SKM-1 treated with dmso at 0.1 percent for 144 hours (cell line): ENCODE measurements at regions not wholly inside any gene's neighbourhood (a gene's known extent, or its start where the extent isn't known, plus 50 kb on each side); places are given as distances from the start of the nearest gene placed in this dataset.
"Not testable (repeated sequence)": the region's sequence is repeated elsewhere in the genome, so short reads cannot be mapped to it uniquely, and the experiment has no call there.

Experiments
- DNase-seq: peaks from one replicate; lab custom pipeline; 2025; ENCODE audit not compliant: unreplicated experiment; lab: John Stamatoyannopoulos, UW

- DNase-seq = no peak
Observed at GRCh38 chr3:150135287-150135721, 164.6 kb upstream of the PFN2 start.

GRCh38 chr3:150133293-150133692, 162.6 kb upstream of the PFN2 start:
- no peak for DNase-seq

GRCh38 chr3:150132101-150132749, 161.5 kb upstream of the PFN2 start:
- DNase-seq = no peak

- DNase-seq = no peak
Observed at GRCh38 chr3:150131663-150132062, 161.0 kb upstream of the PFN2 start.

- DNase-seq = no peak
Observed at GRCh38 chr3:150130404-150131100, 159.9 kb upstream of the PFN2 start.

- DNase-seq = no peak
Observed at GRCh38 chr3:150129166-150129565, 158.5 kb upstream of the PFN2 start.

- DNase-seq = no peak
Observed at GRCh38 chr3:150128126-150128525, 157.4 kb upstream of the PFN2 start.

- DNase-seq = no peak
Observed at GRCh38 chr3:150127011-150127490, 156.4 kb upstream of the PFN2 start.

GRCh38 chr3:150124142-150124541, 153.4 kb upstream of the PFN2 start:
- no peak for DNase-seq

- not testable (repeated sequence) for DNase-seq
Observed at GRCh38 chr3:150123249-150123648, 152.6 kb upstream of the PFN2 start.

GRCh38 chr3:150118219-150118618, 147.5 kb upstream of the PFN2 start:
- DNase-seq = no peak

GRCh38 chr3:150117076-150117475, 146.4 kb upstream of the PFN2 start:
- no peak for DNase-seq

- DNase-seq = no peak
Observed at GRCh38 chr3:150116196-150116595, 145.5 kb upstream of the PFN2 start.

- no peak for DNase-seq
Observed at GRCh38 chr3:150114873-150115540, 144.3 kb upstream of the PFN2 start.

- DNase-seq = no peak
Observed at GRCh38 chr3:150114273-150114672, 143.6 kb upstream of the PFN2 start.

GRCh38 chr3:150110097-150110496, 139.4 kb upstream of the PFN2 start:
- no peak for DNase-seq

- DNase-seq = no peak
Observed at GRCh38 chr3:150107429-150108175, 136.9 kb upstream of the PFN2 start.

GRCh38 chr3:150106740-150107428, 136.2 kb upstream of the PFN2 start:
- DNase-seq = no peak

- no peak for DNase-seq
Observed at GRCh38 chr3:150105886-150106612, 135.4 kb upstream of the PFN2 start.

GRCh38 chr3:150105025-150105424, 134.3 kb upstream of the PFN2 start:
- DNase-seq = no peak
